Common myeloid progenitor, CD34-positive (primary cell): ENCODE measurements at regions not wholly inside any gene's neighbourhood (a gene's known extent, or its start where the extent isn't known, plus 50 kb on each side); places are given as distances from the start of the nearest gene placed in this dataset.

Source experiments
- CTCF ChIA-PET: fragments of 350-600 bp; sonication (Branson Sonifier 250); formaldehyde crosslinking; loops from one replicate; lab custom pipeline; 2021; ENCODE audit warnings: antibody characterized with exemption; lab: Charles Lee
- POLR2A ChIA-PET: fragments of 350-600 bp; sonication (Branson Sonifier 250); formaldehyde crosslinking; loops from one replicate; lab custom pipeline; 2021; ENCODE audit warnings: antibody characterized with exemption; lab: Charles Lee
- DNase-seq, 3 donors: peaks; one replicate each; pipeline versions ENCODE4 v3.0.0 to v3.0.0-alpha.2; 2013
- H3K27ac ChIP-seq, 2 experiments: 1 replicate in 1 of 2; 2 replicates in 1 of 2; pipeline ENCODE4 v1.7.0; 2013; ENCODE audit warnings: inconsistent platforms in 2 of 2, low read length in 2 of 2, mild to moderate bottlenecking in 2 of 2, low read depth in 1 of 2, moderate library complexity in 1 of 2; ENCODE audit not compliant: severe bottlenecking in 2 of 2, insufficient read depth in 1 of 2, poor library complexity in 1 of 2
- H3K27me3 ChIP-seq, 5 experiments: replicated peaks in 2 of 5; 1 replicate in 3 of 5; 2 replicates in 2 of 5; pipeline versions ENCODE4 v1.6.1 to v1.7.0; 2013; ENCODE audit warnings: low read length in 4 of 5, mild to moderate bottlenecking in 2 of 5, moderate library complexity in 2 of 5, inconsistent platforms in 1 of 5; ENCODE audit not compliant: insufficient read depth in 5 of 5, control insufficient read depth in 4 of 5
- H3K36me3 ChIP-seq, 4 experiments: 1 replicate in 2 of 4; 2 replicates in 2 of 4; pipeline versions ENCODE4 v1.6.1 to v1.7.0; 2013; ENCODE audit warnings: low read length in 3 of 4, control low read depth in 1 of 4, mild to moderate bottlenecking in 1 of 4; ENCODE audit not compliant: control insufficient read depth in 4 of 4, insufficient read depth in 4 of 4
- H3K4me1 ChIP-seq, 4 experiments: 1 replicate in 3 of 4; 2 replicates in 1 of 4; pipeline versions ENCODE4 v1.6.1 to v1.7.1; 2013; ENCODE audit warnings: low read length in 3 of 4, mild to moderate bottlenecking in 3 of 4, control low read depth in 1 of 4, inconsistent platforms in 1 of 4, moderate library complexity in 1 of 4; ENCODE audit not compliant: control insufficient read depth in 4 of 4, insufficient read depth in 4 of 4; ENCODE audit errors: control extremely low read depth in 1 of 4
- H3K4me3 ChIP-seq, 7 experiments: 1 replicate in 4 of 7; 2 replicates in 3 of 7; pipeline versions ENCODE4 v1.5.1 to v1.7.0; 2013; ENCODE audit warnings: mild to moderate bottlenecking in 7 of 7, low read length in 6 of 7, moderate library complexity in 6 of 7, inconsistent platforms in 2 of 7, low read depth in 2 of 7, control low read depth in 1 of 7; ENCODE audit not compliant: insufficient read depth in 4 of 7, control insufficient read depth in 1 of 7; ENCODE audit errors: extremely low read depth in 1 of 7
- H3K9me3 ChIP-seq, 5 experiments: 1 replicate in 4 of 5; 2 replicates in 1 of 5; pipeline versions ENCODE4 v1.6.1 to v1.7.1; 2013; ENCODE audit warnings: low read length in 4 of 5, mild to moderate bottlenecking in 2 of 5, inconsistent platforms in 1 of 5, low read depth in 1 of 5, moderate library complexity in 1 of 5; ENCODE audit not compliant: control insufficient read depth in 4 of 5, insufficient read depth in 2 of 5; ENCODE audit errors: control extremely low read depth in 1 of 5
- WGBS: methylation state at CpG from one replicate; pipeline ENCODE4 v1.1.5; 2013; ENCODE audit not compliant: insufficient coverage; 5-methylcytosine and 5-hydroxymethylcytosine counted together

- no peak for DNase-seq
- POLR2A ChIA-PET, result no interaction called here
- Histone ChIP-seq H3K27ac (no peak overlapping the region), H3K36me3 (no peaks in the 10 kb centered on the region), H3K4me1 (no peaks in the 10 kb centered on the region), H3K4me3 (no peak overlapping the region), H3K27me3 (no peaks in the 10 kb centered on the region), H3K9me3 (no peaks in the 10 kb centered on the region)
- WGBS, result no CpG with 5 or more reads among the region's 1 CpG
- CTCF ChIA-PET, result no interaction called here
These were observed 301.5 kb upstream of the ARRDC3 start for GRCh38 chr5:91684625-91685024.

DNA sequence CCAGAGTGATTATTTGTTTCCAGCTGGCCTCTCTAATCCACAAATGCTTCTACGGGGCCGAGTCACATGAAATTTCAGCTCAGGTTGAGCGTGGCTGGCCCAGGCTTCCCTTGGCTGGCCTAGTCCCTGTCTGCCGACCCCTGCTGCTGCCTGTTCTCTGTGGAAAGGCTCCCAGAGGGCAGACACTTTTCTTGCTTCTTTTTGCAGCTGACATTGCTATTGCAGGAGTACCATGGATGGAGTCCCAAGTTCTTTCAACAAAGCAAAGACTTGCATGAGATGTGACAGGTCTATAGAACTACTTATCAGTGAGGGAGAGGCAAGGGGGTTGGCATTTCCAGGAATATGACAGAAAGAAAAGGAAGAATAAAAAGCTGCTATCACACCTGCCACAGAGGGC is 287.4 kb upstream of the ARRDC3 start:
- no peaks in the 10 kb centered on the region for H3K36me3 ChIP-seq
- ChIA-PET CTCF (no interaction called here), POLR2A (no interaction called here)
- no peaks in the 10 kb centered on the region for H3K4me1 ChIP-seq
- DNase-seq, result no peak
- H3K4me3 ChIP-seq, result no peak overlapping the region
- no peaks in the 10 kb centered on the region for H3K9me3 ChIP-seq
- H3K27ac ChIP-seq, result no peak overlapping the region
- 71% methylated on average over 4 of the region's 4 CpGs for WGBS
- no peaks in the 10 kb centered on the region for H3K27me3 ChIP-seq

DNA sequence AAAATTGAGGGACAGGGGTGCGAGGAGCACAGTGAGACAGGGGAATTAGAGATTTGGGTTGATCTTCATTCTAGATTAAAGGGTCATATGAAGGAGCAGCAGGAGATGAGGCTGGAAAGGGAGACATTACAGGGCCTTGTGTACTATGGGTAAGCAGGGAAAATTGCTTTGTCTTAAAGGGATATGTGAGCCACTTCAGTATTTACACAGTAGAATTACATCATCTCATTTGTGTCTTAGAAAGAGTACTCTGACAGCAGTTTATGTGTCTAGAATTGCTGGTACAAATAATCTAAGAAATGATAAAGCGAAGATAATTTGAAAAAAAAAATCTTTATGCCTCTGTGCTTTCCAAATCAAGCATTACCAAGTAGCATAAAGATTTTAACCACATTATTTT is 287.0 kb upstream of the ARRDC3 start:
- Histone ChIP-seq H3K27me3 (no peaks in the 10 kb centered on the region), H3K27ac (no peak overlapping the region), H3K4me3 (no peak overlapping the region), H3K9me3 (no peaks in the 10 kb centered on the region), H3K36me3 (no peaks in the 10 kb centered on the region), H3K4me1 (no peaks in the 10 kb centered on the region)
- WGBS, result 100% methylated on average over 1 of the region's 2 CpGs
- ChIA-PET CTCF (no interaction called here), POLR2A (no interaction called here)
- DNase-seq, result no peak

GRCh38 chr5:91668261-91668660 is 285.1 kb upstream of the ARRDC3 start:
- CTCF ChIA-PET, result no interaction called here
- Histone ChIP-seq H3K36me3 (no peaks in the 10 kb centered on the region), H3K9me3 (no peaks in the 10 kb centered on the region), H3K4me3 (no peak overlapping the region), H3K27ac (no peak overlapping the region), H3K27me3 (no peaks in the 10 kb centered on the region), H3K4me1 (no peaks in the 10 kb centered on the region)
- WGBS, result no CpG with 5 or more reads among the region's 3 CpGs
- POLR2A ChIA-PET, result no interaction called here
- DNase-seq, result no peak

GRCh38 chr5:91652678-91653077 is 269.6 kb upstream of the ARRDC3 start:
- no peaks in the 10 kb centered on the region for H3K4me1 ChIP-seq
- POLR2A ChIA-PET, result no interaction called here
- no peak for DNase-seq
- H3K9me3 ChIP-seq, result peaks cover 0 to 7% (median 2%) of the 10 kb centered on the region in 5 experiments
- no peaks in the 10 kb centered on the region for H3K36me3 ChIP-seq
- H3K4me3 ChIP-seq, result no peak overlapping the region
- no peaks in the 10 kb centered on the region for H3K27me3 ChIP-seq
- CTCF ChIA-PET, result interaction anchor here (1.6 kb wide), 1 partner anchor 11 kb away, joined by 5 read pairs; no protein-coding TSS in a partner anchor
- H3K27ac ChIP-seq, result no peak overlapping the region

DNA sequence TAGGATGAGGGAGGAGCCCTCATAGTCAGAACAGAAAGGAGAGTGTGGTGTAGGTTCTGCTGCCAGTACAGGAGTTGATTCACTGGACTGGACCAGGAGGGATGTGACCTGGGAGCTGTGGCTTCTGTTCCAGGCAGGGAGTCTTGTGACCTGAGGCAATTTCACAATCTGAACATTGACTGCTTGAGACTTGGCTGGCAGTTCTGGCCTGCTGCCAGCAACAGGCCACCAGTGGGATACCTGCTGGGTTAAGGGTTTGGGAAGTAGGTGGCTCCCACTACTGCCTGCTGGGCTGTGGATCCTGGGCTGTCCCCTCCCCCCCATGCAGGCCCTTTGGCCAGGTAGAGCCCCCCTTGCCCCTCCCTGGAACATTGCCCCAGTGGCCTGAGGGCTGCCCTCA is 268.6 kb upstream of the ARRDC3 start:
- CTCF ChIA-PET, result no interaction called here

DNA sequence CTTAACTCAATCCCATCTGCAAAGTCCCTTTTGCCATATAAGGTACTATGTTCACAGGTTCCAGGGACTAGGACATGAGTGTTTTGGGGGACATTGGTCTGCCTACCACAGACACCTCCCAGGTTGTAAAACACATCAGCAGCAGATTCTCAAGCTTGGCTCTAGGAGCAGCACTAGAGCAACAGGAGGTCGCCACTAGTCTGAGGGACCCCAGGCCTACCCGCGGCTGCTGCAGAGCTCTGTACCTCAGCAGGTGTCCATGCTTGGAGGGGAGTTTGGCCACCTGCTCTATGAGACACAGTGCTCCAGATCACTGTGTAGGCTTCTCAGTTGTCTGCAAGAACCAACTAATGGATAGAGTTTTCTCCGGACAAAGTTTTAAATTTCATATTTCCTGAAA is 262.2 kb upstream of the ARRDC3 start:
- no peak overlapping the region for H3K4me3 ChIP-seq
- H3K27ac ChIP-seq, result no peak overlapping the region
- H3K9me3 ChIP-seq, result no peaks in the 10 kb centered on the region
- no peak for DNase-seq
- no peaks in the 10 kb centered on the region for H3K27me3 ChIP-seq
- WGBS, result 95% methylated on average over 4 of the region's 4 CpGs
- CTCF ChIA-PET, result no interaction called here
- POLR2A ChIA-PET, result no interaction called here
- H3K4me1 ChIP-seq, result no peaks in the 10 kb centered on the region
- H3K36me3 ChIP-seq, result no peaks in the 10 kb centered on the region

More for the DNA sequence above, 268.6 kb upstream of the ARRDC3 start:
- Histone ChIP-seq H3K27me3 (no peaks in the 10 kb centered on the region), H3K4me1 (no peaks in the 10 kb centered on the region), H3K27ac (no peak overlapping the region), H3K4me3 (no peak overlapping the region), H3K36me3 (no peaks in the 10 kb centered on the region), H3K9me3 (peaks cover 0 to 7% (median 2%) of the 10 kb centered on the region in 5 experiments)
- POLR2A ChIA-PET, result no interaction called here
- DNase-seq, result no peak
